ENCODE measurements at regions not wholly inside any gene's neighbourhood (a gene's known extent, or its start where the extent isn't known, plus 50 kb on each side); places are given as distances from the start of the nearest gene placed in this dataset.

DNA sequence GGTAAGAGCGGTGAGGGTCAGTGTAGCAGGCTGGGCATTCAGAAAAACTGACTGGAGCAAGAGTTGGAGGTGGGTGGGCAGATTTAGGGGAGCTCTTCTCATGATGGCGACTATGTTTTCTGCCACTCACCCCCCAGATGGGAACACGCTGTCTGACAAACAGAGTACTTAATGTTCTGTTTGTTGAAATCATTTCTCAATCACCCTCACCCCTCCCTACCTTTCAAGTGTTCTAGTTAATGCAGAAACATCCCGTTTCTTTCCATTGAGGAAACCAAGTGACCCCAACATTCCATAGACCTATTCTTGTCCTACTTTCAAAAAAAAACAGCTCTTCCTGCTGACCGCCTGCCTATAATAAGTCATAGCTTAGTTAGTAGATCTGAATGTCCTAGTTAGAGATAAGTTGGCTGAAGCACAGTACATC is 132.5 kb upstream of the NEDD9 start:
- H3K4me1 Mint-ChIP-seq (ENCODE audit: low read depth): peaks cover 86% of the 10 kb centered on the region
- Histone ChIP-seq H3K4me3 (ENCODE audit: low read length) (no peak overlapping the region), H3K27me3 (ENCODE audit: control insufficient read depth in 1 of 2, insufficient read depth in 2 of 2, low read length in 2 of 2) (no peaks in the 10 kb centered on the region), H3K36me3 (ENCODE audit: insufficient read depth, low read length) (peaks cover 20% of the 10 kb centered on the region), H3K27ac (ENCODE audit: low read depth in 1 of 2, low read length in 2 of 2) (no peak overlapping the region), H3K4me1 (ENCODE audit: insufficient read depth, low read length) (peaks cover 27% of the 10 kb centered on the region), H3K9me3 (ENCODE audit: control insufficient read depth in 1 of 2, insufficient read depth in 1 of 2, low read length in 2 of 2) (no peaks in the 10 kb centered on the region)
- peaks cover 74% of the 10 kb centered on the region for H3K36me3 Mint-ChIP-seq (ENCODE audit: low read depth)
- CTCF ChIA-PET: no interaction called here
- POLR2A ChIA-PET: interaction anchor here (0.5 to 3.7 kb wide), 2 partner anchors 16 to 140 kb away, joined by 3 to 29 read pairs; no protein-coding TSS in a partner anchor
- DNase-seq: no peak
- TF ChIP-seq, protein P1, sequence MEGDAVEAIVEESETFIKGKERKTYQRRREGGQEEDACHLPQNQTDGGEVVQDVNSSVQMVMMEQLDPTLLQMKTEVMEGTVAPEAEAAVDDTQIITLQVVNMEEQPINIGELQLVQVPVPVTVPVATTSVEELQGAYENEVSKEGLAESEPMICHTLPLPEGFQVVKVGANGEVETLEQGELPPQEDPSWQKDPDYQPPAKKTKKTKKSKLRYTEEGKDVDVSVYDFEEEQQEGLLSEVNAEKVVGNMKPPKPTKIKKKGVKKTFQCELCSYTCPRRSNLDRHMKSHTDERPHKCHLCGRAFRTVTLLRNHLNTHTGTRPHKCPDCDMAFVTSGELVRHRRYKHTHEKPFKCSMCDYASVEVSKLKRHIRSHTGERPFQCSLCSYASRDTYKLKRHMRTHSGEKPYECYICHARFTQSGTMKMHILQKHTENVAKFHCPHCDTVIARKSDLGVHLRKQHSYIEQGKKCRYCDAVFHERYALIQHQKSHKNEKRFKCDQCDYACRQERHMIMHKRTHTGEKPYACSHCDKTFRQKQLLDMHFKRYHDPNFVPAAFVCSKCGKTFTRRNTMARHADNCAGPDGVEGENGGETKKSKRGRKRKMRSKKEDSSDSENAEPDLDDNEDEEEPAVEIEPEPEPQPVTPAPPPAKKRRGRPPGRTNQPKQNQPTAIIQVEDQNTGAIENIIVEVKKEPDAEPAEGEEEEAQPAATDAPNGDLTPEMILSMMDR (IDR thresholded peaks at IDR 0.05): no peak
- ATAC-seq (ENCODE audit: poor library complexity): no peak
- intact Hi-C loops (cut with DNase I, micrococcal nuclease): no loop called here
- H3K9me3 Mint-ChIP-seq: peaks cover 5% of the 10 kb centered on the region
- no peaks in the 10 kb centered on the region for H3K27me3 Mint-ChIP-seq
- H3K27ac Mint-ChIP-seq: peak overlapping the region; percentile 40
- H3K4me3 Mint-ChIP-seq: no peak overlapping the region

DNA sequence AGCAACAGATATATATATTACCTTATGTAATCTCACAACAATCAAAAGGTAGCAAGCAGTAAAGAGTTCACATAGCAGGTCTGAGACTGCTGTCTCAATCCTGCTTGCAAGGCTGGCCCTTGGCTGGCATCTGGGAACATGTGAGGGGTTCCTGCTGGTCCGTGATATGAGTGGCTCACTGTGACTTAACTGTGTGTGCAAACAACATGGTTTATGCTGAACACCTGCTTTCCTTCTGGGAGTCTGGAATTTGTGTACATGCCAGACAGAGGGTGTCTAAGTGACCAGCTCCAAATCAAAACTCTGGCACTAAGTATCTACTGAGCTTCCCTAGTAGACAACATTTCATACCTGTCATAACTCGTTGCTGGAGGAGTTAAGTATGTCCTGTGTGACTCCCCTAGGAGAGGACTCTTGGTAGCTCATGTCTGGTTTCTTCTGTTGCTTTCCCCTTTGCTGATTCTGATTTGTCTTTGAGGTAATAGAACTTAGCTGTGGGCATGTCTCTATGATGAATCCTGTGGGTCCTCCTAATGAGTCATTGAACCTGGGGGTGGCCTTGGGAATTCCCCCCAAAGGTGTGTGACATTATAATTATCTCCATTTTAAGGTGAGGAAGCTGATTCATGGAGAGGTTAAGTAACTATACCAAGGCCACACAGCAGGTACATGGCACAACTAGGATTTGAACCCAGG is 131.6 kb upstream of the NEDD9 start:
- H3K4me3 Mint-ChIP-seq: peak overlapping the region; percentile 0
- H3K4me1 ChIP-seq (ENCODE audit: insufficient read depth, low read length): peaks cover 32% of the 10 kb centered on the region
- TF ChIP-seq, protein P1 (IDR thresholded peaks at IDR 0.05): no peak
- peak overlapping the region; percentile 37 for H3K27ac Mint-ChIP-seq
- peaks cover 6% of the 10 kb centered on the region for H3K9me3 Mint-ChIP-seq
- ChIA-PET CTCF (no interaction called here), POLR2A (no interaction called here)
- DNase-seq (peak in 3 of 14 experiments; percentile 34 to 61 (median 43)), ATAC-seq (ENCODE audit: poor library complexity) (peak; percentile 50)
- H3K27me3 ChIP-seq (ENCODE audit: control insufficient read depth in 1 of 2, insufficient read depth in 2 of 2, low read length in 2 of 2): no peaks in the 10 kb centered on the region
- H3K27me3 Mint-ChIP-seq: no peaks in the 10 kb centered on the region
- H3K9me3 ChIP-seq (ENCODE audit: control insufficient read depth in 1 of 2, insufficient read depth in 1 of 2, low read length in 2 of 2): no peaks in the 10 kb centered on the region
- H3K4me3 ChIP-seq (ENCODE audit: low read length): no peak overlapping the region
- intact Hi-C loops (cut with DNase I, micrococcal nuclease): no loop called here
- peaks cover 20% of the 10 kb centered on the region for H3K36me3 ChIP-seq (ENCODE audit: insufficient read depth, low read length)
- H3K36me3 Mint-ChIP-seq (ENCODE audit: low read depth): peaks cover 78% of the 10 kb centered on the region
- peaks cover 88% of the 10 kb centered on the region for H3K4me1 Mint-ChIP-seq (ENCODE audit: low read depth)
- no peak overlapping the region for H3K27ac ChIP-seq (ENCODE audit: low read depth in 1 of 2, low read length in 2 of 2)

DNA sequence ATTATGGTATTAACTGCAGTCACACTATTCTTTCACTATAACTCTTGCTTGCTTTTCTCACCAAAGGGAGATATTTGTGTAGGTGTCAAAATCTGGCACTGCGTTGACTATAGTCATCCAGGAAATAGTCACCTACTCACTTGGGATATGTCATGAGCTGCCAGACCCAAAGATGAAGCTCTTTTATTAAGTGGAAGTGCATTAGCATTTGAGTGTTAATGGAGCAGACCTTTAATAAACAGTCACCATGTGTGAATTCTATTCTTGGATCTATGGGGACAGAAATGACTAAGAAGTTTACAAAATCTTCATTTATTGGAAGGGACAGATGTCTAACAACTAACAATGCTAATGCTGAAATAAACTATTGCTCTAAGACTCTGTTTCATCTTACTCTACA is 130.1 kb upstream of the NEDD9 start:
- DNase-seq (no peak), ATAC-seq (ENCODE audit: poor library complexity) (no peak)
- Mint-ChIP-seq H3K27ac (no peak overlapping the region), H3K27me3 (no peaks in the 10 kb centered on the region), H3K4me3 (no peak overlapping the region), H3K36me3 (ENCODE audit: low read depth) (peaks cover 81% of the 10 kb centered on the region), H3K4me1 (ENCODE audit: low read depth) (peaks cover 83% of the 10 kb centered on the region), H3K9me3 (peaks cover 6% of the 10 kb centered on the region)
- Histone ChIP-seq H3K9me3 (ENCODE audit: control insufficient read depth in 1 of 2, insufficient read depth in 1 of 2, low read length in 2 of 2) (no peaks in the 10 kb centered on the region), H3K4me1 (ENCODE audit: insufficient read depth, low read length) (peaks cover 29% of the 10 kb centered on the region), H3K27me3 (ENCODE audit: control insufficient read depth in 1 of 2, insufficient read depth in 2 of 2, low read length in 2 of 2) (no peaks in the 10 kb centered on the region), H3K27ac (ENCODE audit: low read depth in 1 of 2, low read length in 2 of 2) (no peak overlapping the region), H3K36me3 (ENCODE audit: insufficient read depth, low read length) (peaks cover 20% of the 10 kb centered on the region), H3K4me3 (ENCODE audit: low read length) (no peak overlapping the region)
- intact Hi-C loops (cut with DNase I, micrococcal nuclease): no loop called here
- TF ChIP-seq, protein P1 (IDR thresholded peaks at IDR 0.05): no peak
- ChIA-PET POLR2A (interaction anchor here (0.9 kb wide), 1 partner anchor 19 kb away, joined by 5 read pairs; no protein-coding TSS in a partner anchor), CTCF (no interaction called here)
